ENCODE measurements at regions not wholly inside any gene's neighbourhood (a gene's known extent, or its start where the extent isn't known, plus 50 kb on each side); places are given as distances from the start of the nearest gene placed in this dataset.

GRCh38 chr11:116693593-116694348 lies 79.0 kb downstream of the BUD13 start:
- no peak for TF ChIP-seq CTCF (conservative IDR thresholded peaks at IDR 0.05 in 1 of 2, IDR thresholded peaks at IDR 0.05 in 1 of 2; ENCODE audit: extremely low read depth in 1 of 2, insufficient read depth in 1 of 2, low read depth in 1 of 2, low read length in 2 of 2)
- TF ChIP-seq EZH2 (IDR thresholded peaks at IDR 0.05; ENCODE audit: borderline replicate concordance, low read length): no peak

Data from mammary epithelial cell (primary cell).